Activated CD4-positive, alpha-beta T cell treated with anti-CD3 and anti-CD28 coated beads, Interleukin-2, Interleukin-6, amounts not matched to agents 100 ng/mL and 50 ng/mL, durations not matched to agents 16 hours and 8 hours (primary cell): ENCODE measurements at regions not wholly inside any gene's neighbourhood (a gene's known extent, or its start where the extent isn't known, plus 50 kb on each side); places are given as distances from the start of the nearest gene placed in this dataset.

Source experiments
- DNase-seq: peaks from one replicate; pipeline ENCODE4 v3.0.0-alpha.2; 2020

- no peak for DNase-seq
These were observed 171.8 kb downstream of the UBE2E3 start for GRCh38 chr2:181152226-181152625.

GRCh38 chr2:181152701-181153100, 172.3 kb downstream of the UBE2E3 start:
- DNase-seq = no peak

- DNase-seq = no peak
These were observed 173.5 kb downstream of the UBE2E3 start for GRCh38 chr2:181153886-181154285.

GRCh38 chr2:181157326-181157725, 176.9 kb downstream of the UBE2E3 start:
- no peak for DNase-seq

GRCh38 chr2:181158427-181158826, 178.0 kb downstream of the UBE2E3 start:
- DNase-seq = no peak

GRCh38 chr2:181161615-181162014, 181.2 kb downstream of the UBE2E3 start:
- DNase-seq = no peak

GRCh38 chr2:181163139-181163538, 182.7 kb downstream of the UBE2E3 start:
- DNase-seq = no peak

- DNase-seq = no peak
These were observed 183.3 kb downstream of the UBE2E3 start for GRCh38 chr2:181163691-181164090.

- DNase-seq = no peak
These were observed 184.3 kb downstream of the UBE2E3 start for GRCh38 chr2:181164699-181165098.

- no peak for DNase-seq
These were observed 184.9 kb downstream of the UBE2E3 start for GRCh38 chr2:181165199-181165868.

GRCh38 chr2:181169503-181169902, 189.1 kb downstream of the UBE2E3 start:
- DNase-seq = no peak

GRCh38 chr2:181170256-181170655, 189.9 kb downstream of the UBE2E3 start:
- DNase-seq = no peak

GRCh38 chr2:181172676-181173075, 192.3 kb downstream of the UBE2E3 start:
- DNase-seq = no peak

GRCh38 chr2:181174611-181175580, 194.5 kb downstream of the UBE2E3 start:
- no peak for DNase-seq

GRCh38 chr2:181176540-181176939, 196.1 kb downstream of the UBE2E3 start:
- no peak for DNase-seq

- DNase-seq = no peak
These were observed 197.0 kb downstream of the UBE2E3 start for GRCh38 chr2:181177376-181177775.

- peak; percentile 30 for DNase-seq
These were observed 197.7 kb downstream of the UBE2E3 start for GRCh38 chr2:181178130-181178529.

- peak; percentile 41 for DNase-seq
These were observed 198.5 kb downstream of the UBE2E3 start for GRCh38 chr2:181178823-181179412.

- no peak for DNase-seq
These were observed 203.6 kb downstream of the UBE2E3 start for GRCh38 chr2:181183878-181184542.

GRCh38 chr2:181185421-181185820, 205.0 kb downstream of the UBE2E3 start:
- no peak for DNase-seq

GRCh38 chr2:181185948-181186347, 205.5 kb downstream of the UBE2E3 start:
- DNase-seq = no peak

GRCh38 chr2:181188605-181189004, 208.2 kb downstream of the UBE2E3 start:
- no peak for DNase-seq

- DNase-seq = no peak
These were observed 209.5 kb downstream of the UBE2E3 start for GRCh38 chr2:181189951-181190350.
